NCI-H2081 (cell line): ENCODE measurements at regions not wholly inside any gene's neighbourhood (a gene's known extent, or its start where the extent isn't known, plus 50 kb on each side); places are given as distances from the start of the nearest gene placed in this dataset.

Experiments used
- DNase-seq, 2 experiments: peaks; one replicate each; lab custom pipeline; 2025; lab: John Stamatoyannopoulos, UW

- no peak for DNase-seq
Observed at GRCh38 chr4:19993242-19993641, 258.5 kb upstream of the SLIT2 start.

GRCh38 chr4:19992471-19993093, 259.1 kb upstream of the SLIT2 start:
- no peak for DNase-seq

GRCh38 chr4:19987746-19988145, 264.0 kb upstream of the SLIT2 start:
- no peak for DNase-seq

GRCh38 chr4:19983072-19983471, 268.6 kb upstream of the SLIT2 start:
- DNase-seq = no peak

GRCh38 chr4:19982556-19982955, 269.1 kb upstream of the SLIT2 start:
- no peak for DNase-seq

GRCh38 chr4:19971829-19972228, 279.9 kb upstream of the SLIT2 start:
- no peak for DNase-seq

GRCh38 chr4:19969492-19969891, 282.2 kb upstream of the SLIT2 start:
- DNase-seq = no peak

GRCh38 chr4:19961091-19961490, 290.6 kb upstream of the SLIT2 start:
- DNase-seq = no peak

GRCh38 chr4:19958848-19959247, 292.9 kb upstream of the SLIT2 start:
- DNase-seq = no peak

- DNase-seq = no peak
Observed at GRCh38 chr4:19947349-19947748, 304.4 kb upstream of the SLIT2 start.

GRCh38 chr4:19945979-19946380, 305.7 kb upstream of the SLIT2 start:
- DNase-seq = peak in 1 of 2 experiments; percentile 22

- peak in 1 of 2 experiments; percentile 21 for DNase-seq
Observed at GRCh38 chr4:19945501-19945900, 306.2 kb upstream of the SLIT2 start.

- peak in 1 of 2 experiments; percentile 71 for DNase-seq
Observed at GRCh38 chr4:19944806-19945205, 306.9 kb upstream of the SLIT2 start.

- no peak for DNase-seq
Observed at GRCh38 chr4:19944251-19944650, 307.5 kb upstream of the SLIT2 start.

GRCh38 chr4:19941434-19941833, 310.3 kb upstream of the SLIT2 start:
- DNase-seq = no peak

GRCh38 chr4:19940861-19941260, 310.8 kb upstream of the SLIT2 start:
- no peak for DNase-seq

GRCh38 chr4:19936476-19936875, 315.2 kb upstream of the SLIT2 start:
- DNase-seq = no peak

GRCh38 chr4:19930742-19931141, 321.0 kb upstream of the SLIT2 start:
- DNase-seq = no peak

- no peak for DNase-seq
Observed at GRCh38 chr4:19927381-19927780, 324.3 kb upstream of the SLIT2 start.

GRCh38 chr4:19925516-19925915, 326.2 kb upstream of the SLIT2 start:
- DNase-seq = no peak

- DNase-seq = no peak
Observed at GRCh38 chr4:19924761-19925160, 326.9 kb upstream of the SLIT2 start.

- no peak for DNase-seq
Observed at GRCh38 chr4:19915276-19915675, 336.4 kb upstream of the SLIT2 start.

GRCh38 chr4:19913650-19914049, 338.1 kb upstream of the SLIT2 start:
- no peak for DNase-seq

GRCh38 chr4:19910861-19911525, 340.7 kb upstream of the SLIT2 start:
- no peak for DNase-seq
